ENCODE measurements at regions not wholly inside any gene's neighbourhood (a gene's known extent, or its start where the extent isn't known, plus 50 kb on each side); places are given as distances from the start of the nearest gene placed in this dataset.

- POLR2A ChIA-PET: no interaction called here
- TF ChIP-seq NFE2L1 (CRISPR knock-in tag; IDR thresholded peaks at IDR 0.05) (no peak), GTF2I (CRISPR knock-in tag; conservative IDR thresholded peaks at IDR 0.05) (no peak), ESRRA (CRISPR knock-in tag; IDR thresholded peaks at IDR 0.05; ENCODE audit: borderline replicate concordance) (no peak), GABPB1 (CRISPR knock-in tag; IDR thresholded peaks at IDR 0.05) (no peak)
- CTCF ChIA-PET: no interaction called here
- no peak for DNase-seq (ENCODE audit: low spot score)
- Mint-ChIP-seq H3K9me3 (peaks cover 40% of the 10 kb centered on the region), H3K4me1 (peaks cover 60% of the 10 kb centered on the region), H3K27me3 (ENCODE audit: low read depth) (no peaks in the 10 kb centered on the region), H3K36me3 (peaks cover 52% of the 10 kb centered on the region), H3K4me3 (no peak overlapping the region), H3K27ac (peak overlapping the region; percentile 99)
- ATAC-seq: no peak
These were observed 283.5 kb upstream of the RGS6 start for GRCh38 chr14:71648725-71649124.

DNA sequence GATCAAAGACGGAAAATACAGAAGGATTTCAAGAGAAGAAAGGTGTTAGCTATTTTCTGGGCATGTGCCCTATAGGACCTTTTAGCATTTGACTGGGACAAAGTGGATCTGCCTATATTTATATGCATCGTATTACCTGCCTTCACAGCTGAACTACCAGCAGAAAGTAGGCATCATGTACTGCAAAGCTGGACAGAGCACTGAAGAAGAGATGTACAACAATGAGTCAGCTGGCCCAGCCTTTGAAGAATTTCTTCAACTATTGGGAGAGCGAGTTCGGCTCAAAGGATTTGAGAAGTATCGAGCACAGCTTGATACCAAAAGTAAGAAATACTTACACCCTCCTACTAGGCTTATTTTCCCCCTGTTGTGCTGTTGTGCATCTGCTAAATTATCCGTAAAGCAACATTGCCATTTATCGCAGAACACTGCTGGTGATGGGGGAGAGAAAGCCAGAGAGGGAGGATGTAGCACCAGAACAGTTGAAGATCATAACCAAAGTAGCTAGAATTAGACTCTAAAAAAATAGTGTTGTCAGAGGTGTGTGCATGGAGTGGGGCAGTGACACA is 282.0 kb upstream of the RGS6 start:
- H3K36me3 Mint-ChIP-seq: peaks cover 43% of the 10 kb centered on the region
- peaks cover 54% of the 10 kb centered on the region for H3K4me1 Mint-ChIP-seq
- H3K27me3 Mint-ChIP-seq (ENCODE audit: low read depth): no peaks in the 10 kb centered on the region
- DNase-seq (ENCODE audit: low spot score) (no peak), ATAC-seq (no peak)
- H3K27ac Mint-ChIP-seq: no peak overlapping the region
- H3K9me3 Mint-ChIP-seq: peaks cover 34% of the 10 kb centered on the region
- POLR2A ChIA-PET: no interaction called here
- no peak overlapping the region for H3K4me3 Mint-ChIP-seq
- TF ChIP-seq FOXJ3 (CRISPR knock-in tag; IDR thresholded peaks at IDR 0.05; ENCODE audit: borderline replicate concordance) (no peak), FOXP1 (CRISPR knock-in tag; IDR thresholded peaks at IDR 0.05; ENCODE audit: borderline replicate concordance) (no peak), ATF1 (CRISPR knock-in tag; IDR thresholded peaks at IDR 0.05) (no peak), ATF3 (CRISPR knock-in tag; conservative IDR thresholded peaks at IDR 0.05) (no peak)
- TF ChIP-seq, protein P1, sequence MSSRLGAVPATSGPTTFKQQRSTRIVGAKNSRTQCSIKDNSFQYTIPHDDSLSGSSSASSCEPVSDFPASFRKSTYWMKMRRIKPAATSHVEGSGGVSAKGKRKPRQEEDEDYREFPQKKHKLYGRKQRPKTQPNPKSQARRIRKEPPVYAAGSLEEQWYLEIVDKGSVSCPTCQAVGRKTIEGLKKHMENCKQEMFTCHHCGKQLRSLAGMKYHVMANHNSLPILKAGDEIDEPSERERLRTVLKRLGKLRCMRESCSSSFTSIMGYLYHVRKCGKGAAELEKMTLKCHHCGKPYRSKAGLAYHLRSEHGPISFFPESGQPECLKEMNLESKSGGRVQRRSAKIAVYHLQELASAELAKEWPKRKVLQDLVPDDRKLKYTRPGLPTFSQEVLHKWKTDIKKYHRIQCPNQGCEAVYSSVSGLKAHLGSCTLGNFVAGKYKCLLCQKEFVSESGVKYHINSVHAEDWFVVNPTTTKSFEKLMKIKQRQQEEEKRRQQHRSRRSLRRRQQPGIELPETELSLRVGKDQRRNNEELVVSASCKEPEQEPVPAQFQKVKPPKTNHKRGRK (CRISPR knock-in tag; IDR thresholded peaks at IDR 0.05; ENCODE audit: borderline replicate concordance): no peak
- TF ChIP-seq, protein P2, sequence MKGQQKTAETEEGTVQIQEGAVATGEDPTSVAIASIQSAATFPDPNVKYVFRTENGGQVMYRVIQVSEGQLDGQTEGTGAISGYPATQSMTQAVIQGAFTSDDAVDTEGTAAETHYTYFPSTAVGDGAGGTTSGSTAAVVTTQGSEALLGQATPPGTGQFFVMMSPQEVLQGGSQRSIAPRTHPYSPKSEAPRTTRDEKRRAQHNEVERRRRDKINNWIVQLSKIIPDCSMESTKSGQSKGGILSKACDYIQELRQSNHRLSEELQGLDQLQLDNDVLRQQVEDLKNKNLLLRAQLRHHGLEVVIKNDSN (CRISPR knock-in tag; IDR thresholded peaks at IDR 0.05): no peak
- CTCF ChIA-PET: no interaction called here

- no peak overlapping the region for H3K4me3 Mint-ChIP-seq
- no peak overlapping the region for H3K27ac Mint-ChIP-seq
- ChIA-PET CTCF (no interaction called here), POLR2A (no interaction called here)
- H3K9me3 Mint-ChIP-seq: peaks cover 34% of the 10 kb centered on the region
- no peaks in the 10 kb centered on the region for H3K27me3 Mint-ChIP-seq (ENCODE audit: low read depth)
- ATAC-seq: no peak
- H3K4me1 Mint-ChIP-seq: peaks cover 56% of the 10 kb centered on the region
- TF ChIP-seq ESRRA (CRISPR knock-in tag; IDR thresholded peaks at IDR 0.05; ENCODE audit: borderline replicate concordance) (no peak), CREM (CRISPR knock-in tag; IDR thresholded peaks at IDR 0.05) (no peak)
- no peak for DNase-seq (ENCODE audit: low spot score)
- H3K36me3 Mint-ChIP-seq: peaks cover 36% of the 10 kb centered on the region
These were observed 281.0 kb upstream of the RGS6 start for GRCh38 chr14:71651228-71651627.

DNA sequence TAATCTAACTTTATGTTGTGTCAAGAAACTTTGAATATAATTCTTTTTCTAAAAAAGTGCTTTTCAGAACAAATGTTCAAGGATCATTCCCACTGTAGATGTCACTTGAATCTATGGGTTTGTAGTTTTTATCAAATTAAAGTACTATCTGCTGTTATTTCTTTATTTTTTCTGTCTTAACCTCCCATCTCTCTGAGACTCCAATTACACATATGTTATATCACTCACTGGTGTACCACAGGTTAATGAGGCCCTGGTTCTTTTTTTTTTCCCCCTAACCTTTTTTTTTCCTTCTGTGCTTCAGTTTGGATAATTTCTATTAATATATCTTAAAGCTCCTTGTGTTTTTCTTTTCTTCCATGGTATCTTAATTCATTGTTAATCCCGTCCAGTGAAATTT is 279.9 kb upstream of the RGS6 start:
- POLR2A ChIA-PET: no interaction called here
- Mint-ChIP-seq H3K27ac (no peak overlapping the region), H3K4me1 (peaks cover 52% of the 10 kb centered on the region), H3K9me3 (peaks cover 30% of the 10 kb centered on the region), H3K4me3 (no peak overlapping the region), H3K36me3 (peaks cover 29% of the 10 kb centered on the region), H3K27me3 (ENCODE audit: low read depth) (no peaks in the 10 kb centered on the region)
- DNase-seq (ENCODE audit: low spot score): no peak
- CTCF ChIA-PET: no interaction called here
- no peak for ATAC-seq
- TF ChIP-seq RELA (CRISPR knock-in tag; IDR thresholded peaks at IDR 0.05; ENCODE audit: borderline replicate concordance): no peak
- no peak for TF ChIP-seq EMX1 (CRISPR knock-in tag; IDR thresholded peaks at IDR 0.05)
- no peak for TF ChIP-seq AR (CRISPR knock-in tag; IDR thresholded peaks at IDR 0.05)

Measured in WTC11 (cell line).